Upper lobe of left lung (tissue), 4 donors: ENCODE measurements at regions not wholly inside any gene's neighbourhood (a gene's known extent, or its start where the extent isn't known, plus 50 kb on each side); places are given as distances from the start of the nearest gene placed in this dataset.

Experiments
- POLR2AphosphoS5 ChIP-seq, 2 donors: sonication (generic); formaldehyde crosslinking; IDR thresholded peaks; one replicate each; pipeline ENCODE4 v1.5.1; 2017; ENCODE audit warnings: antibody characterized with exemption in 2 of 2
- TF ChIP-seq, protein P1 (sequence below), 6 experiments: fragments of 450-650 bp in 4 of 6; fragments of 200-600 bp in 2 of 6; sonication (generic) in 2 of 6; IDR thresholded peaks; one replicate each; pipeline ENCODE4 v1.5.1; 2016 to 2019; ENCODE audit warnings: antibody characterized with exemption in 6 of 6

GRCh38 chr5:60285910-60286309, 392.4 kb upstream of the PDE4D start:
- TF ChIP-seq, protein P1, sequence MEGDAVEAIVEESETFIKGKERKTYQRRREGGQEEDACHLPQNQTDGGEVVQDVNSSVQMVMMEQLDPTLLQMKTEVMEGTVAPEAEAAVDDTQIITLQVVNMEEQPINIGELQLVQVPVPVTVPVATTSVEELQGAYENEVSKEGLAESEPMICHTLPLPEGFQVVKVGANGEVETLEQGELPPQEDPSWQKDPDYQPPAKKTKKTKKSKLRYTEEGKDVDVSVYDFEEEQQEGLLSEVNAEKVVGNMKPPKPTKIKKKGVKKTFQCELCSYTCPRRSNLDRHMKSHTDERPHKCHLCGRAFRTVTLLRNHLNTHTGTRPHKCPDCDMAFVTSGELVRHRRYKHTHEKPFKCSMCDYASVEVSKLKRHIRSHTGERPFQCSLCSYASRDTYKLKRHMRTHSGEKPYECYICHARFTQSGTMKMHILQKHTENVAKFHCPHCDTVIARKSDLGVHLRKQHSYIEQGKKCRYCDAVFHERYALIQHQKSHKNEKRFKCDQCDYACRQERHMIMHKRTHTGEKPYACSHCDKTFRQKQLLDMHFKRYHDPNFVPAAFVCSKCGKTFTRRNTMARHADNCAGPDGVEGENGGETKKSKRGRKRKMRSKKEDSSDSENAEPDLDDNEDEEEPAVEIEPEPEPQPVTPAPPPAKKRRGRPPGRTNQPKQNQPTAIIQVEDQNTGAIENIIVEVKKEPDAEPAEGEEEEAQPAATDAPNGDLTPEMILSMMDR (IDR thresholded peaks at IDR 0.05): no peak
- no peak for TF ChIP-seq POLR2AphosphoS5 (IDR thresholded peaks at IDR 0.05)
